ENCODE measurements at regions not wholly inside any gene's neighbourhood (a gene's known extent, or its start where the extent isn't known, plus 50 kb on each side); places are given as distances from the start of the nearest gene placed in this dataset.
"Not testable (repeated sequence)": the region's sequence is repeated elsewhere in the genome, so short reads cannot be mapped to it uniquely, and the experiment has no call there.

GRCh38 chr3:107465064-107465631 lies 57.6 kb upstream of the BBX start:
- no peaks in the 10 kb centered on the region for H3K4me1 Mint-ChIP-seq
- H3K36me3 ChIP-seq (replicated peaks in 1 of 2; ENCODE audit: control insufficient read depth in 1 of 2, insufficient read depth in 2 of 2, low read length in 2 of 2) = no peaks in the 10 kb centered on the region
- H3K9me3 Mint-ChIP-seq = no peaks in the 10 kb centered on the region
- no peaks in the 10 kb centered on the region for H3K36me3 Mint-ChIP-seq
- H3K27ac Mint-ChIP-seq = no peak overlapping the region
- DNase-seq = no peak
- H3K27ac ChIP-seq (ENCODE audit: low read depth in 1 of 2, low read length in 2 of 2) = no peak overlapping the region
- H3K4me3 ChIP-seq (replicated peaks in 1 of 3; ENCODE audit: low read depth in 2 of 3, low read length in 3 of 3) = no peak overlapping the region
- TF ChIP-seq CTCF (IDR thresholded peaks at IDR 0.05) = no peak
- no peaks in the 10 kb centered on the region for H3K4me1 ChIP-seq (ENCODE audit: control insufficient read depth in 1 of 2, insufficient read depth in 2 of 2, low read length in 2 of 2)
- H3K4me2 ChIP-seq (replicated peaks; ENCODE audit: extremely low read depth, low read length, poor library complexity, severe bottlenecking) = no peak overlapping the region
- H3K9me3 ChIP-seq (replicated peaks in 1 of 2; ENCODE audit: control insufficient read depth in 1 of 2, insufficient read depth in 1 of 2, low read length in 2 of 2) = no peaks in the 10 kb centered on the region
- H3K9ac ChIP-seq (ENCODE audit: insufficient read depth, low read length, poor library complexity, severe bottlenecking) = no peak overlapping the region
- H4K20me1 ChIP-seq (ENCODE audit: insufficient read depth, low read length) = no peaks in the 10 kb centered on the region
- no peak overlapping the region for H3K4me3 Mint-ChIP-seq
- peaks cover 0 to 5% (median 0%) of the 10 kb centered on the region in 3 donors for H3K27me3 Mint-ChIP-seq (ENCODE audit: low read depth in 3 of 3)
- no peaks in the 10 kb centered on the region for H3K79me2 ChIP-seq (ENCODE audit: insufficient read depth, low read length)
- no peaks in the 10 kb centered on the region for H3K27me3 ChIP-seq (ENCODE audit: control insufficient read depth in 2 of 2, insufficient read depth in 2 of 2, low read length in 2 of 2)
- WGBS (ENCODE audit: insufficient coverage) = 100% methylated on average over 1 of the region's 3 CpGs
- no peak overlapping the region for H2AFZ ChIP-seq (ENCODE audit: insufficient read depth, low read depth, low read length, poor library complexity, severe bottlenecking)
- intact Hi-C loops (cut with micrococcal nuclease) = no loop called here

GRCh38 chr3:107468782-107469181 lies 54.0 kb upstream of the BBX start:
- Histone ChIP-seq H3K9me3 (replicated peaks in 1 of 2; ENCODE audit: control insufficient read depth in 1 of 2, insufficient read depth in 1 of 2, low read length in 2 of 2) (no peaks in the 10 kb centered on the region), H3K4me3 (replicated peaks in 1 of 3; ENCODE audit: low read depth in 2 of 3, low read length in 3 of 3) (no peak overlapping the region), H4K20me1 (ENCODE audit: insufficient read depth, low read length) (no peaks in the 10 kb centered on the region), H3K79me2 (ENCODE audit: insufficient read depth, low read length) (no peaks in the 10 kb centered on the region), H2AFZ (ENCODE audit: insufficient read depth, low read depth, low read length, poor library complexity, severe bottlenecking) (no peak overlapping the region), H3K4me1 (ENCODE audit: control insufficient read depth in 1 of 2, insufficient read depth in 2 of 2, low read length in 2 of 2) (no peaks in the 10 kb centered on the region), H3K27ac (ENCODE audit: low read depth in 1 of 2, low read length in 2 of 2) (no peak overlapping the region), H3K36me3 (replicated peaks in 1 of 2; ENCODE audit: control insufficient read depth in 1 of 2, insufficient read depth in 2 of 2, low read length in 2 of 2) (no peaks in the 10 kb centered on the region), H3K9ac (ENCODE audit: insufficient read depth, low read length, poor library complexity, severe bottlenecking) (no peak overlapping the region), H3K4me2 (replicated peaks; ENCODE audit: extremely low read depth, low read length, poor library complexity, severe bottlenecking) (no peak overlapping the region), H3K27me3 (ENCODE audit: control insufficient read depth in 2 of 2, insufficient read depth in 2 of 2, low read length in 2 of 2) (no peaks in the 10 kb centered on the region)
- H3K36me3 Mint-ChIP-seq = no peaks in the 10 kb centered on the region
- DNase-seq = no peak
- H3K4me3 Mint-ChIP-seq = no peak overlapping the region
- no peak overlapping the region for H3K27ac Mint-ChIP-seq
- peaks cover 0 to 5% (median 0%) of the 10 kb centered on the region in 3 donors for H3K27me3 Mint-ChIP-seq (ENCODE audit: low read depth in 3 of 3)
- intact Hi-C loops (cut with micrococcal nuclease) = no loop called here
- H3K4me1 Mint-ChIP-seq = no peaks in the 10 kb centered on the region
- WGBS (ENCODE audit: insufficient coverage) = 100% methylated on average over 1 of the region's 1 CpG
- no peak for TF ChIP-seq CTCF (IDR thresholded peaks at IDR 0.05)
- peaks cover 2 to 13% (median 10%) of the 10 kb centered on the region in 7 donors for H3K9me3 Mint-ChIP-seq

- H3K4me3 Mint-ChIP-seq; H3K27me3 ChIP-seq (ENCODE audit: control insufficient read depth in 2 of 2, insufficient read depth in 2 of 2, low read length in 2 of 2); H3K27me3 Mint-ChIP-seq (ENCODE audit: low read depth in 3 of 3); H3K4me2 ChIP-seq (replicated peaks; ENCODE audit: extremely low read depth, low read length, poor library complexity, severe bottlenecking); DNase-seq; H3K36me3 Mint-ChIP-seq; H3K9ac ChIP-seq (ENCODE audit: insufficient read depth, low read length, poor library complexity, severe bottlenecking); H3K79me2 ChIP-seq (ENCODE audit: insufficient read depth, low read length); H3K27ac ChIP-seq (ENCODE audit: low read depth in 1 of 2, low read length in 2 of 2); H3K36me3 ChIP-seq (replicated peaks in 1 of 2; ENCODE audit: control insufficient read depth in 1 of 2, insufficient read depth in 2 of 2, low read length in 2 of 2); intact Hi-C loops (cut with micrococcal nuclease); H3K4me3 ChIP-seq (replicated peaks in 1 of 3; ENCODE audit: low read depth in 2 of 3, low read length in 3 of 3); H3K27ac Mint-ChIP-seq; H2AFZ ChIP-seq (ENCODE audit: insufficient read depth, low read depth, low read length, poor library complexity, severe bottlenecking); H3K4me1 Mint-ChIP-seq; H4K20me1 ChIP-seq (ENCODE audit: insufficient read depth, low read length); H3K9me3 ChIP-seq (replicated peaks in 1 of 2; ENCODE audit: control insufficient read depth in 1 of 2, insufficient read depth in 1 of 2, low read length in 2 of 2); H3K4me1 ChIP-seq (ENCODE audit: control insufficient read depth in 1 of 2, insufficient read depth in 2 of 2, low read length in 2 of 2): not testable (repeated sequence)
- WGBS (ENCODE audit: insufficient coverage) = 81% methylated on average over 4 of the region's 8 CpGs
- H3K9me3 Mint-ChIP-seq = peaks cover 2 to 21% (median 16%) of the 10 kb centered on the region in 7 donors
Measured at GRCh38 chr3:107470496-107470895, 52.3 kb upstream of the BBX start.
